WTC11 (cell line): ENCODE measurements at regions not wholly inside any gene's neighbourhood (a gene's known extent, or its start where the extent isn't known, plus 50 kb on each side); places are given as distances from the start of the nearest gene placed in this dataset.

Source experiments
- ATAC-seq: fragments of 200-7000 bp; cut with Tn5 transposase; 2 replicates; pipeline ENCODE4 v1.10.0; 2021; ENCODE audit warnings: mild to moderate bottlenecking, moderate library complexity
- CTCF ChIA-PET: fragments of 300-600 bp; sonication (Branson Sonifier 250); formaldehyde crosslinking; loops from one replicate; lab custom pipeline; 2021; ENCODE audit warnings: antibody characterized with exemption; lab: Charles Lee
- POLR2A ChIA-PET: fragments of 350-600 bp; sonication (Branson Sonifier 250); formaldehyde crosslinking; loops from one replicate; lab custom pipeline; 2021; ENCODE audit warnings: antibody characterized with exemption; lab: Charles Lee
- DNase-seq: peaks from one replicate; pipeline ENCODE4 v3.0.0; 2021; ENCODE audit warnings: low spot score
- H3K27ac Mint-ChIP-seq: 2 replicates; pipeline ENCODE4 v1.8.0; 2021; ENCODE audit warnings: mixed read lengths
- H3K27me3 Mint-ChIP-seq: 2 replicates; pipeline ENCODE4 v1.8.0; 2021; ENCODE audit warnings: low read depth, mild to moderate bottlenecking, moderate library complexity, mixed read lengths
- H3K36me3 Mint-ChIP-seq: 2 replicates; pipeline ENCODE4 v1.8.0; 2021; ENCODE audit warnings: mixed read lengths
- H3K4me1 Mint-ChIP-seq: 2 replicates; pipeline ENCODE4 v1.8.0; 2022; ENCODE audit warnings: mixed read lengths
- H3K4me3 Mint-ChIP-seq: 2 replicates; pipeline ENCODE4 v1.8.0; 2021; ENCODE audit warnings: mild to moderate bottlenecking, moderate library complexity, mixed read lengths
- H3K9me3 Mint-ChIP-seq: 2 replicates; pipeline ENCODE4 v1.8.0; 2021; ENCODE audit warnings: mixed read lengths
- GABPB1 ChIP-seq: sonication (generic); formaldehyde crosslinking; IDR thresholded peaks from 2 replicates; pipeline ENCODE4 v1.8.1; 2023; ENCODE audit warnings: mild to moderate bottlenecking, missing genetic modification reagents
- GRHL2 ChIP-seq: fragments of 250-450 bp; sonication (Bioruptor Pico); IDR thresholded peaks from 2 replicates; pipeline ENCODE4 v1.8.0; 2022; ENCODE audit warnings: mild to moderate bottlenecking, moderate library complexity; ENCODE audit not compliant: insufficient replicate concordance, severe bottlenecking
- JAZF1 ChIP-seq: fragments of 250-450 bp; sonication (Bioruptor Pico); IDR thresholded peaks from 2 replicates; pipeline ENCODE4 v1.9.0; 2021; ENCODE audit warnings: moderate library complexity, mild to moderate bottlenecking, inconsistent platforms
- KAT7 ChIP-seq: sonication (generic); formaldehyde crosslinking; IDR thresholded peaks from 2 replicates; pipeline ENCODE4 v1.8.1; 2023; ENCODE audit warnings: missing genetic modification reagents, mild to moderate bottlenecking, borderline replicate concordance
- MYBL2 ChIP-seq: sonication (generic); formaldehyde crosslinking; IDR thresholded peaks from 2 replicates; pipeline ENCODE4 v1.8.1; 2023; ENCODE audit warnings: mild to moderate bottlenecking, moderate library complexity, missing genetic modification reagents
- NR2C2 ChIP-seq: sonication (generic); formaldehyde crosslinking; IDR thresholded peaks from 2 replicates; pipeline ENCODE4 v1.8.0; 2022; ENCODE audit warnings: mild to moderate bottlenecking, missing genetic modification reagents
- NR3C1 ChIP-seq: sonication (generic); formaldehyde crosslinking; conservative IDR thresholded peaks from 2 replicates; pipeline ENCODE4 v1.8.1; 2023; ENCODE audit warnings: low read depth, mild to moderate bottlenecking, missing genetic modification reagents
- RELA ChIP-seq: sonication (generic); formaldehyde crosslinking; IDR thresholded peaks from 2 replicates; pipeline ENCODE4 v1.8.1; 2022; ENCODE audit warnings: missing genetic modification reagents, mild to moderate bottlenecking, borderline replicate concordance
- SMAD3 ChIP-seq: sonication (generic); formaldehyde crosslinking; IDR thresholded peaks from 2 replicates; pipeline ENCODE4 v1.8.0; 2022; ENCODE audit warnings: missing genetic modification reagents, mild to moderate bottlenecking, borderline replicate concordance
- ZNF263 ChIP-seq: sonication (generic); formaldehyde crosslinking; IDR thresholded peaks from 2 replicates; pipeline ENCODE4 v1.8.1; 2022; ENCODE audit warnings: low read depth, mild to moderate bottlenecking, moderate library complexity, missing genetic modification reagents
- ZNF396 ChIP-seq: fragments of 250-450 bp; sonication (Bioruptor Pico); IDR thresholded peaks from 2 replicates; pipeline ENCODE4 v1.8.0; 2021; ENCODE audit warnings: mild to moderate bottlenecking, moderate library complexity, borderline replicate concordance
- ZNF423 ChIP-seq: fragments of 250-450 bp; sonication (Bioruptor Pico); IDR thresholded peaks from 2 replicates; pipeline ENCODE4 v2.1.2; 2022; ENCODE audit warnings: mild to moderate bottlenecking, moderate library complexity
- TF ChIP-seq, protein P1 (sequence below): sonication (generic); formaldehyde crosslinking; IDR thresholded peaks from 2 replicates; pipeline ENCODE4 v1.8.0; 2022; ENCODE audit warnings: mild to moderate bottlenecking, missing genetic modification reagents
- TF ChIP-seq, protein P2 (sequence below): sonication (generic); formaldehyde crosslinking; IDR thresholded peaks from 2 replicates; pipeline ENCODE4 v1.8.0; 2022; ENCODE audit warnings: mild to moderate bottlenecking, missing genetic modification reagents
- TF ChIP-seq, protein P3 (sequence below): sonication (generic); formaldehyde crosslinking; IDR thresholded peaks from 2 replicates; pipeline ENCODE4 v1.8.1; 2023; ENCODE audit warnings: mild to moderate bottlenecking, missing genetic modification reagents, moderate library complexity
- TF ChIP-seq, protein P4 (sequence below): fragments of 250-450 bp; sonication (Bioruptor Pico); IDR thresholded peaks from 2 replicates; pipeline ENCODE4 v2.1.2; 2022; ENCODE audit warnings: mild to moderate bottlenecking, moderate library complexity
- TF ChIP-seq, protein P5 (sequence below): fragments of 250-450 bp; sonication (Bioruptor Pico); IDR thresholded peaks from 2 replicates; pipeline ENCODE4 v1.9.0; 2021; ENCODE audit warnings: moderate library complexity, mild to moderate bottlenecking, inconsistent platforms, borderline replicate concordance
- TF ChIP-seq, protein P6 (sequence below): fragments of 250-450 bp; sonication (Bioruptor Pico); IDR thresholded peaks from 2 replicates; pipeline ENCODE4 v1.8.0; 2021; ENCODE audit warnings: mild to moderate bottlenecking
- TF ChIP-seq, protein P7 (sequence below): sonication (generic); formaldehyde crosslinking; IDR thresholded peaks from 2 replicates; pipeline ENCODE4 v1.8.1; 2022; ENCODE audit warnings: low read depth, mild to moderate bottlenecking, moderate library complexity, missing genetic modification reagents, borderline replicate concordance
- TF ChIP-seq, protein P8 (sequence below): sonication (generic); formaldehyde crosslinking; IDR thresholded peaks from 2 replicates; pipeline ENCODE4 v1.8.0; 2023; ENCODE audit warnings: missing genetic modification reagents

DNA sequence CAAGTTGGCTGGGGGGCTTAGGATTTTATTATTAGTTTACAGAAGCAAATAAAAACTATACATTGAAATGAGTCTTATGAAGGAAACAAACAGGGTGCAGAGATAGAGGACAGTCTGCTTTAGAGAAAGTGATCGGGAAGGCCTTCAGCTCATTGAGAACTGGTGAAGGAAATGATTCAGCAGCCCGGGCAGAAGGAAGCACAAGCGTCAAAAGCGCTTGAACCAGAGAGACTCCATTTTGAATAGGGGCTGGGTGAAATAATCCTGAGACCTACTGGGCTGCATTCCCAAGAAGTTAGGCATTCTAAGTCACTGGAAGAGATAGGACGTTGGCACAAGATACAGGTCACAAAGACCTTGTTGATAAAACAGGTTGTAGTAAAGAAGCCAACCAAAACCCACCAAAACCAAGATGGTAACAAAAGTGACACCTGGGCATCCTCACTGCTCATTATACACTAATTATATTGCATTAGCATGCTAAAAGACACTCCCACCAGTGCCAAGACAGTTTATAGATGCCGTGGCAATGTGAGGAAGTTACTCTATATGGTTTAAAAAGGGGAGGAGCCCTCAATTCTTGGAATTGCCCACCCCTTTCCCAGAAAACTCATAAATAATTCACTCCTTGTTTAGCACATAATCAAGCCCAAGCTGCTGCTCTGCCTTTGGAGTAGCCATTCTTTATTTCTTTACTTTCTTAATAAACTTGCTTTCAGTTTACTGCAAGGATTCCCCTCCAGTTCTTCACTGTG, 83.1 kb upstream of the MPP7 start:
- H3K4me3 Mint-ChIP-seq: no peak overlapping the region
- H3K27ac Mint-ChIP-seq: no peak overlapping the region
- no peaks in the 10 kb centered on the region for H3K27me3 Mint-ChIP-seq
- H3K4me1 Mint-ChIP-seq: no peaks in the 10 kb centered on the region
- ChIA-PET CTCF (interaction anchor here (1.6 kb wide), 1 partner anchor 8 kb away, joined by 6 read pairs; no protein-coding TSS in a partner anchor), POLR2A (no interaction called here)
- DNase-seq: no peak
- H3K9me3 Mint-ChIP-seq: peaks cover 3% of the 10 kb centered on the region
- TF ChIP-seq KAT7 (CRISPR knock-in tag) (no peak), GABPB1 (CRISPR knock-in tag) (no peak), SMAD3 (CRISPR knock-in tag) (no peak), NR3C1 (no peak), ZNF423 (CRISPR knock-in tag) (no peak), ZNF396 (CRISPR knock-in tag) (no peak), RELA (CRISPR knock-in tag) (no peak), ZNF263 (CRISPR knock-in tag) (no peak), MYBL2 (CRISPR knock-in tag) (no peak), NR2C2 (CRISPR knock-in tag) (no peak), JAZF1 (no peak), GRHL2 (CRISPR knock-in tag) (no peak)
- TF ChIP-seq, protein P1, sequence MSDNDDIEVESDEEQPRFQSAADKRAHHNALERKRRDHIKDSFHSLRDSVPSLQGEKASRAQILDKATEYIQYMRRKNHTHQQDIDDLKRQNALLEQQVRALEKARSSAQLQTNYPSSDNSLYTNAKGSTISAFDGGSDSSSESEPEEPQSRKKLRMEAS: no peak
- TF ChIP-seq, protein P2, sequence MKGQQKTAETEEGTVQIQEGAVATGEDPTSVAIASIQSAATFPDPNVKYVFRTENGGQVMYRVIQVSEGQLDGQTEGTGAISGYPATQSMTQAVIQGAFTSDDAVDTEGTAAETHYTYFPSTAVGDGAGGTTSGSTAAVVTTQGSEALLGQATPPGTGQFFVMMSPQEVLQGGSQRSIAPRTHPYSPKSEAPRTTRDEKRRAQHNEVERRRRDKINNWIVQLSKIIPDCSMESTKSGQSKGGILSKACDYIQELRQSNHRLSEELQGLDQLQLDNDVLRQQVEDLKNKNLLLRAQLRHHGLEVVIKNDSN (CRISPR knock-in tag): no peak
- TF ChIP-seq, protein P3, sequence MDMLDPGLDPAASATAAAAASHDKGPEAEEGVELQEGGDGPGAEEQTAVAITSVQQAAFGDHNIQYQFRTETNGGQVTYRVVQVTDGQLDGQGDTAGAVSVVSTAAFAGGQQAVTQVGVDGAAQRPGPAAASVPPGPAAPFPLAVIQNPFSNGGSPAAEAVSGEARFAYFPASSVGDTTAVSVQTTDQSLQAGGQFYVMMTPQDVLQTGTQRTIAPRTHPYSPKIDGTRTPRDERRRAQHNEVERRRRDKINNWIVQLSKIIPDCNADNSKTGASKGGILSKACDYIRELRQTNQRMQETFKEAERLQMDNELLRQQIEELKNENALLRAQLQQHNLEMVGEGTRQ (CRISPR knock-in tag): no peak
- TF ChIP-seq, protein P4, sequence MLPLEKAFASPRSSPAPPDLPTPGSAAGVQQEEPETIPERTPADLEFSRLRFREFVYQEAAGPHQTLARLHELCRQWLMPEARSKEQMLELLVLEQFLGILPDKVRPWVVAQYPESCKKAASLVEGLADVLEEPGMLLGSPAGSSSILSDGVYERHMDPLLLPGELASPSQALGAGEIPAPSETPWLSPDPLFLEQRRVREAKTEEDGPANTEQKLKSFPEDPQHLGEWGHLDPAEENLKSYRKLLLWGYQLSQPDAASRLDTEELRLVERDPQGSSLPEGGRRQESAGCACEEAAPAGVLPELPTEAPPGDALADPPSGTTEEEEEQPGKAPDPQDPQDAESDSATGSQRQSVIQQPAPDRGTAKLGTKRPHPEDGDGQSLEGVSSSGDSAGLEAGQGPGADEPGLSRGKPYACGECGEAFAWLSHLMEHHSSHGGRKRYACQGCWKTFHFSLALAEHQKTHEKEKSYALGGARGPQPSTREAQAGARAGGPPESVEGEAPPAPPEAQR (CRISPR knock-in tag): no peak
- TF ChIP-seq, protein P5, sequence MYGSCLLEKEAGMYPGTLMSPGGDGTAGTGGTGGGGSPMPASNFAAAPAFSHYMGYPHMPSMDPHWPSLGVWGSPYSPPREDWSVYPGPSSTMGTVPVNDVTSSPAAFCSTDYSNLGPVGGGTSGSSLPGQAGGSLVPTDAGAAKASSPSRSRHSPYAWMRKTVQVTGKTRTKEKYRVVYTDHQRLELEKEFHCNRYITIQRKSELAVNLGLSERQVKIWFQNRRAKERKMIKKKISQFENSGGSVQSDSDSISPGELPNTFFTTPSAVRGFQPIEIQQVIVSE (CRISPR knock-in tag): no peak
- TF ChIP-seq, protein P6, sequence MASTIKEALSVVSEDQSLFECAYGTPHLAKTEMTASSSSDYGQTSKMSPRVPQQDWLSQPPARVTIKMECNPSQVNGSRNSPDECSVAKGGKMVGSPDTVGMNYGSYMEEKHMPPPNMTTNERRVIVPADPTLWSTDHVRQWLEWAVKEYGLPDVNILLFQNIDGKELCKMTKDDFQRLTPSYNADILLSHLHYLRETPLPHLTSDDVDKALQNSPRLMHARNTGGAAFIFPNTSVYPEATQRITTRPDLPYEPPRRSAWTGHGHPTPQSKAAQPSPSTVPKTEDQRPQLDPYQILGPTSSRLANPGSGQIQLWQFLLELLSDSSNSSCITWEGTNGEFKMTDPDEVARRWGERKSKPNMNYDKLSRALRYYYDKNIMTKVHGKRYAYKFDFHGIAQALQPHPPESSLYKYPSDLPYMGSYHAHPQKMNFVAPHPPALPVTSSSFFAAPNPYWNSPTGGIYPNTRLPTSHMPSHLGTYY (CRISPR knock-in tag): no peak
- TF ChIP-seq, protein P7, sequence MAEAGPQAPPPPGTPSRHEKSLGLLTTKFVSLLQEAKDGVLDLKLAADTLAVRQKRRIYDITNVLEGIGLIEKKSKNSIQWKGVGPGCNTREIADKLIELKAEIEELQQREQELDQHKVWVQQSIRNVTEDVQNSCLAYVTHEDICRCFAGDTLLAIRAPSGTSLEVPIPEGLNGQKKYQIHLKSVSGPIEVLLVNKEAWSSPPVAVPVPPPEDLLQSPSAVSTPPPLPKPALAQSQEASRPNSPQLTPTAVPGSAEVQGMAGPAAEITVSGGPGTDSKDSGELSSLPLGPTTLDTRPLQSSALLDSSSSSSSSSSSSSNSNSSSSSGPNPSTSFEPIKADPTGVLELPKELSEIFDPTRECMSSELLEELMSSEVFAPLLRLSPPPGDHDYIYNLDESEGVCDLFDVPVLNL (CRISPR knock-in tag): no peak
- TF ChIP-seq, protein P8, sequence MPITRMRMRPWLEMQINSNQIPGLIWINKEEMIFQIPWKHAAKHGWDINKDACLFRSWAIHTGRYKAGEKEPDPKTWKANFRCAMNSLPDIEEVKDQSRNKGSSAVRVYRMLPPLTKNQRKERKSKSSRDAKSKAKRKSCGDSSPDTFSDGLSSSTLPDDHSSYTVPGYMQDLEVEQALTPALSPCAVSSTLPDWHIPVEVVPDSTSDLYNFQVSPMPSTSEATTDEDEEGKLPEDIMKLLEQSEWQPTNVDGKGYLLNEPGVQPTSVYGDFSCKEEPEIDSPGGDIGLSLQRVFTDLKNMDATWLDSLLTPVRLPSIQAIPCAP (CRISPR knock-in tag): no peak
- TF ChIP-seq, all 79 proteins: peak for 0
- peaks cover 3% of the 10 kb centered on the region; the same call in 1 of the 2 replicates for H3K36me3 Mint-ChIP-seq
- ATAC-seq: no peak
